ENCODE measurements at regions not wholly inside any gene's neighbourhood (a gene's known extent, or its start where the extent isn't known, plus 50 kb on each side); places are given as distances from the start of the nearest gene placed in this dataset.

GRCh38 chr10:22111260-22111659 is 106.6 kb downstream of the EBLN1 start:
- ChIA-PET POLR2A (no interaction called here), CTCF (no interaction called here)
- no peak for ATAC-seq

More at GRCh38 chr10:22111260-22111659, 106.6 kb downstream of the EBLN1 start:
- Histone ChIP-seq H3K9ac (ENCODE audit: low read length) (no peak overlapping the region), H3K36me3 (ENCODE audit: control insufficient read depth in 1 of 2, insufficient read depth in 2 of 2, low read length in 2 of 2) (no peaks in the 10 kb centered on the region), H3K27me3 (ENCODE audit: insufficient read depth, low read length) (no peaks in the 10 kb centered on the region), H4K20me1 (ENCODE audit: insufficient read depth) (no peaks in the 10 kb centered on the region), H3K9me3 (ENCODE audit: control insufficient read depth in 1 of 2, insufficient read depth in 1 of 2, low read depth in 1 of 2, low read length in 2 of 2) (no peaks in the 10 kb centered on the region), H3K4me2 (ENCODE audit: low read length) (no peak overlapping the region), H3K9me2 (ENCODE audit: insufficient read depth) (no peaks in the 10 kb centered on the region), H3K4me3 (replicated peaks in 1 of 2; ENCODE audit: low read depth in 1 of 2, low read length in 2 of 2) (no peak overlapping the region), H2AFZ (ENCODE audit: low read depth, low read length, poor library complexity, severe bottlenecking) (no peak overlapping the region), H3K4me1 (ENCODE audit: control insufficient read depth in 1 of 2, insufficient read depth in 2 of 2, low read length in 2 of 2) (no peaks in the 10 kb centered on the region), H3K79me2 (ENCODE audit: insufficient read depth, low read length) (no peaks in the 10 kb centered on the region), H3K27ac (ENCODE audit: low read depth, low read length) (no peak overlapping the region)
- no TSS peak for BruUV-seq (replicated peaks)
- no peak for DNase-seq (ENCODE audit: low read depth, low spot score)
- intact Hi-C loops (cut with micrococcal nuclease), result no loop called here
- TF ChIP-seq SIN3A (IDR thresholded peaks at IDR 0.05; ENCODE audit: low read depth) (no peak), SP1 (IDR thresholded peaks at IDR 0.05; ENCODE audit: low read depth) (no peak), MAX (IDR thresholded peaks at IDR 0.05) (no peak), RAD21 (IDR thresholded peaks at IDR 0.05; ENCODE audit: low read depth) (no peak), REST (IDR thresholded peaks at IDR 0.05; ENCODE audit: low read depth) (no peak), ELF1 (IDR thresholded peaks at IDR 0.05; ENCODE audit: borderline replicate concordance, low read depth) (no peak), CTCF (IDR thresholded peaks at IDR 0.05 in 2 of 3, conservative IDR thresholded peaks at IDR 0.05 in 1 of 3; ENCODE audit: borderline replicate concordance in 1 of 3, insufficient read depth in 1 of 3, low read depth in 2 of 3, low read length in 2 of 3) (no peak), CBX3 (IDR thresholded peaks at IDR 0.05; ENCODE audit: low read depth) (no peak), EZH2 (IDR thresholded peaks at IDR 0.05) (no peak)
- RAD21 ChIA-PET (ENCODE audit: low non-redundant PET in 1 of 2, low total read pairs in 2 of 2, uncharacterized antibody in 2 of 2, unreplicated experiment in 2 of 2), result no interaction called here
